Kidney tubule cell (primary cell): ENCODE measurements at regions not wholly inside any gene's neighbourhood (a gene's known extent, or its start where the extent isn't known, plus 50 kb on each side); places are given as distances from the start of the nearest gene placed in this dataset.
"Not testable (repeated sequence)": the region's sequence is repeated elsewhere in the genome, so short reads cannot be mapped to it uniquely, and the experiment has no call there.

Experiments
- DNase-seq: peaks from one replicate; pipeline ENCODE4 v3.0.0-alpha.2; 2018; ENCODE audit warnings: low spot score

DNA sequence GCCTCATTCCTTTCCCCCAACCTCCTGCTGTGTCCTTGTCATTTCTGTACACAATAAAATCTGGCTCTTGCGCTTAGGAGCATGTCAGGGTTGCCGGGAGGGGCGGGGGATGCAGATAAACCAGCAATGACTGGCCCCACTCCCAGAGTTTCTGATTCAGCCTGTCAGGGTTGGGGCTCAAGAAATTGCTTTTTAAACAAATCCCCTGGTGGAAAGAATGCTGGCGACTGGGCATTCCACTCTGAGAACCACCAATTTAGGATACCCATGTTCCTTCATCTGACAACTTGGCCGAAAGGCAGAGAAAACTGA is 376.4 kb downstream of the TCERG1L start:
- no peak for DNase-seq

- no peak for DNase-seq
Measured at GRCh38 chr10:130935897-130936550, 375.5 kb downstream of the TCERG1L start.

DNA sequence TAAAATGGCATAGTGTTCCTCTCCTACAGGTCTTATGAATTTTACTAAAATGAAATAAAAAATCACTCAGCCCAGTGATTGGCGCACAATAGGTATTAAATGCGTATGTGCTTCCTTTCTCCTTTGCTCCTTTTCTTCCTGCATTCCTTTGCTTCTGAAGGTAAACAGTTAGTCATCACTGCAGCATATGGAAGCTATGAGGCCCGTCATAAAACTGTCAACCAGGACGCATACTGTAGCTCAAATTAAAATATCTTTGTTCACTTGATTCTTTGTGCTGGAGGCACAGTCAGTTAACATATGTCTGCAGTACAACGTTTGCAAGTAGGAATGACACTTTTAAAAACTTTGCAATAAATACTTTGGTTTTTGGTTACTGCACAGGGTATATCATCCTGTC is 374.7 kb downstream of the TCERG1L start:
- no peak for DNase-seq

DNA sequence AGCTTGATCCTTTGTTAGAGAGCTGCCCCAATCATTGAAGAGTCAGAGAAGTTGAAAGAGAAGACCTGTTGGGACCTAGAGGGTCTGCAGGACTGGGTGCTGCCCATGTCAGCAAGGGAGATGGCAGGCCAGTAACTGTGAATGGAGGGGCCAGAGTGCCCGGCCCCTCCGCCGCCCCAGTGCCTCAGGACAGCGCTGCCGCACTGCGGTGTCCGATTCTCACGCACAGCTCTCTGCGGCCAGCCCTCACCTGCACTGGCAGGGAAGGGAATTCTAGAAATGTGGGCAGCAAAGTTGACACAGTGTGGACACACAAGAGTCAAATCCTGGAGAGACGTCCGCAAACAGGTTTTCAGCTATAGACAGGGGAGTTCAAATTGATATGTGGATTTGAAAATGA is 373.5 kb downstream of the TCERG1L start:
- DNase-seq, result no peak

- DNase-seq, result not testable (repeated sequence)
Measured at GRCh38 chr10:130938891-130939290, 372.6 kb downstream of the TCERG1L start.

DNA sequence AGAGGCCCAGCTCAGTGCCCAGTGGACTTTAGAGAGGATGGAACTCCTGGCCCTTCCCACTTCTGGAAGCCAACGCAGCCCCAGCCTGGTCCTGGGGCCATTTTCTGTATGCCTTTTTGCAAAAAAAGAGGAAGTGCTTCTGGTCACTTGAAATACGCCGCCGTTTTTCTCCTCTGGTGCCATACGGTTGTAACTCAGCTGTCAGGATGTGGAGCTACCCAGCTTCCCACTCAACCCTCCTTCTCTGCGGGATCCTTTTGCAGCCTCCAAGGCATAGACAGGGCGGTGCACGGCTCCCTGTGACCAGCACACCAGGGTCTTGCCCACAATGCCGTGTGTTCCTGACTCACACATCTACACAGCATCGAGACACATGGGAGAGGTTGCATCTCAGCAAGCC is 369.6 kb downstream of the TCERG1L start:
- DNase-seq, result no peak

DNA sequence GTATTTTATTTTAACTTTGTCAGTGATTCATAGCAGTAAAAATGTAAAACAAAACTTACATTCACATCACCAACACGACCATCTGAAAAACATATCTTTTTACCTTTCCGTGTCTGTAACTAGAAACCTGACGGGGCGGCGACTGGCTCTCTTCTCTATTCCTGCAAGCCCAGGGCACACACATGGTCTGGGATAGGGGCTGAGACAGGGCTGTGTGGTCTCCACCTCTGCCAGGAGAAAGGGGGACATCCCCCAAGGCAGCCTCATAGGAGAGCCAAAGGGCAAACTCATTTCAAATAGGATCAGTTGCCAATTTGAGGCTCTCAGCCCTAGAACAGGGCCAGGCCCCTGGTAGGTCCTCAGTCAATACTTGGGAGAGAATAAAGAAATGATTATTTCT is 359.4 kb downstream of the TCERG1L start:
- no peak for DNase-seq

- DNase-seq, result no peak
Measured at GRCh38 chr10:130954326-130954905, 357.1 kb downstream of the TCERG1L start.

- DNase-seq, result no peak
Measured at GRCh38 chr10:130956251-130956650, 355.3 kb downstream of the TCERG1L start.

GRCh38 chr10:130957423-130957822 is 354.1 kb downstream of the TCERG1L start:
- DNase-seq, result no peak

GRCh38 chr10:130958003-130958402 is 353.5 kb downstream of the TCERG1L start:
- DNase-seq, result no peak

DNA sequence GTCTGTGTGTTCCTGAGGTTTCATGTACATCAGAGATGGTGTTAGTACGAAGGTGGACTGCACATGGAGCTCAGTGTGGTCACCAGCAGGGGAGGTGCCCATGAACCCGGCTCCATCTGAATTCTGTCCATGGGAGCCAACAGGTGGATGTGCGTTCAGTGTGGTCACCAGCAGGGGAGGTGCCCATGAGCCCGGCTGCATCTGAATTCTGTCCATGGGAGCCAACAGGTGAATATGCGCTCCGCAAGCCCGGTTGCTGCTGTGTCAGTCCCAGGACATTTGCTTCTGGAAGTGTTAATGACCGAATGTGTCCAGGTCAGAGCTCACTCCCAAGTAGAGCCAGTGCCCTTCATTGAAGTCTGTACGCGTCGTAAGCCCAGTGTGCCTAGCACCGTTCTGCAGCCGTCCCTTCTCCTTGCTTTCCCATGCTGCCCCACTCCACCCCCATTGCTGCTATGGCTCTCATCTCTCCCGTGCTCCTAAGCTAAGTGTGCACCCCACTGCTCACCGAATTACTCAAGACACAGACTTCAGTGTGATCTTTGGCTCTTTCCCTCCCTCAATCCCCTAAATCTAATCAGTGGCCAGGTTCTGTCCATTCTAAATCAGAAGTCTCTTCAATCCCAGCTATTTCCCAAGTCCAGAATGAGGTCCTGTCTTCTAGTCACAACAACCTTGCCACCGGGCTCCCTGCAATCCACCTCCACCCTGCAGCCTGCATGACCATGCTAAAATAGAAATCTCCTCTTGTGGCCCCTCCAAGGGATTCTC is 352.4 kb downstream of the TCERG1L start:
- no peak for DNase-seq

DNA sequence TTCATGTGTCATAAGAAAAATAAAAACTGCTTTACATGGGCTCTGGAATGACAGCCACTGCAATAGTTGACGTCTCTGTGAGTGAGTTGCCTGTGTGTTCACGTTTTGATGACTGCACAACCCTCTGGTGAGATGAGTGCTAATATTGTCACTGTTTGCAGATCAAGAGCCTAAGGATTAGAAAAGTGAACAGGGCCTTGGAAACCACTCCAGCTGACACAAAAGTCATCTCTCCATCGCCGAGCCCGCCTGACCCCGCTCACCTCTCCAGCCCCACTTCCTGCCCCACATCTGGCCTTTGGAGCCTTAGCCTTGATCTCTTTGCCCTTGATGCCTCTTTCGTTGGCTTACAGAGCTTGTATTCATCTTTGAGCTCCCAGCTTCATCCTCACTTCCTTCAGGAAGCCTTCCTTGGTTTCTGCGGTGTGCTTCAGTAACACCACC is 351.7 kb downstream of the TCERG1L start:
- DNase-seq, result no peak

- no peak for DNase-seq
Measured at GRCh38 chr10:130960531-130960930, 351.0 kb downstream of the TCERG1L start.

- no peak for DNase-seq
Measured at GRCh38 chr10:130961506-130962239, 349.8 kb downstream of the TCERG1L start.

- DNase-seq, result no peak
Measured at GRCh38 chr10:130962240-130963051, 349.1 kb downstream of the TCERG1L start.

- no peak for DNase-seq
Measured at GRCh38 chr10:130963052-130963393, 348.5 kb downstream of the TCERG1L start.

GRCh38 chr10:130963786-130964522 is 347.6 kb downstream of the TCERG1L start:
- no peak for DNase-seq

DNA sequence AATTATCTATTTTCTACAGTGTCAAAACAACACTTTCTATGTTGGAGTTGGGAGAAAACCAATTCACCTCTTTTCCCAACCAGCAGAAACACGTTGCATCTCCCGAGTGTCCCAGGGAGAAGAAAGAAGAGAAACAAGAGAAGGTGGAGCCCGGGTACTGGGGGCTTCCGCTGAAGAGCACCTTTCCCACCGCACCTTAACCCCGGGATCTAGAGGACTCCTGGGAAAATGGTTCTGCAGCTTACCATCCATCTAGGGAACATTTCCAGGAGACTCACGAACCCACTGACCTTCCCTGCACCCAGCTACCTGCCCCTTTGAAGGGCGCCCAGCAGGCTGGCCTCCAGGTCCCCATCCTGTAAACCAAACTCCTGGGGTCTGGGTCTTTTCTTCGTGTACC is 346.8 kb downstream of the TCERG1L start:
- no peak for DNase-seq

DNA sequence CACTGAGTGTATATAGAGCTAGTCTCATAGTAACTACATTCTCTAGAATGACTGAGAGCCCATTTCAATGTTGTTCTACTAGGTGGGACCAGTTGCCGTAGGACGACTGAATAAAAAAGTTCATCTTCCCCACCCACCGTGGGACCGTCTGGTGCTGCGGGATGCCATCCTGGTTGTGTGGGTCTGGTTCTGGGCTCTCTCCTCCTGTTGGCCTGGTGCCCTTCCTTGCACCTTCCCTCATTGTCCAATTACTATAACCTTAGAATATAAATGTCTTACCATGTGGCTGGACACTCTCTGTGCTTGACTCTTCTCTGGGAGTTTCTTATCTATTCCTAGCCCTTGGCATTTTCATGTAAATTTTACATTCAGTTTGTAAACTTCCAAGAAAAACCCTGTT is 344.4 kb downstream of the TCERG1L start:
- no peak for DNase-seq

- DNase-seq, result no peak
Measured at GRCh38 chr10:130967784-130968183, 343.7 kb downstream of the TCERG1L start.
